ENCODE measurements at regions not wholly inside any gene's neighbourhood (a gene's known extent, or its start where the extent isn't known, plus 50 kb on each side); places are given as distances from the start of the nearest gene placed in this dataset.

DNA sequence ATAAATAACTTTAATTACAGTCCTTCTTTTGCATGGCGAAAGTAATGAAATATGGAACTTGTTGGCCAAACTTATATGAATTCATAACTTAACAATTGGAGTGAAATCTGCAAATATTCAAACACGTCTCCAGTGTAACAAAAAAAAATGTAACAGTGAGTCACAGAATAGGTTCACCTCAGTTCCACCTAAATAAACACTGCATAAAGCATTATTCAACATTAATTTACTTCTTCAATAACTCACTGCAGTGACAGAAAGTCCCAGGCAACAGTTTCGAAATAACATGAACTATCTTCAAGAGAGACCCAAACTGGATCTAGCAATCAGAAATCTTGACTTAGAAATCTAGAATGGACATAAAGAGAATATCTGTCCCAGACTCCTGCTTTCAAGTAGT is 75.6 kb downstream of the GMNC start:
- DNase-seq (ENCODE audit: low read depth, low spot score) (no peak), FAIRE-seq (no peak)
- no peak overlapping the region for H2AFZ ChIP-seq (ENCODE audit: low read depth, low read length)
- no peak overlapping the region for H3K27ac ChIP-seq (ENCODE audit: insufficient read depth, low read depth, low read length)
- BruUV-seq (replicated peaks) = no TSS peak
- ChIA-PET POLR2A (no interaction called here), CTCF (interaction anchor here (1.6 kb wide), 1 partner anchor 18 kb away, joined by 3 read pairs; no protein-coding TSS in a partner anchor)
- H3K79me2 ChIP-seq (ENCODE audit: control insufficient read depth, insufficient read depth, low read length) = no peaks in the 10 kb centered on the region
- H3K36me3 ChIP-seq (ENCODE audit: control insufficient read depth in 2 of 2, extremely low read depth in 1 of 2, insufficient read depth in 2 of 2, low read length in 2 of 2) = no peaks in the 10 kb centered on the region
- no peaks in the 10 kb centered on the region for H3K4me1 ChIP-seq (ENCODE audit: control insufficient read depth, extremely low read depth, insufficient read depth, low read length)
- no peaks in the 10 kb centered on the region for H4K20me1 ChIP-seq (replicated peaks; ENCODE audit: control insufficient read depth, extremely low read depth, insufficient read depth, low read length)
- no peak overlapping the region for H3K4me2 ChIP-seq (ENCODE audit: insufficient read depth, low read length)
- no peaks in the 10 kb centered on the region for H3K9me3 ChIP-seq (replicated peaks; ENCODE audit: control insufficient read depth, insufficient read depth, low read length)
- no peak overlapping the region for H3K9ac ChIP-seq (replicated peaks; ENCODE audit: extremely low read depth, insufficient read depth, low read length)
- no peaks in the 10 kb centered on the region for H3K9me1 ChIP-seq (replicated peaks; ENCODE audit: control insufficient read depth, extremely low read depth, insufficient read depth, low read length)
- dilution Hi-C loops (cut with MboI; ENCODE audit: extremely low pct_ligation_motif_present, low sequenced_read_pairs) = no loop called here
- no peak overlapping the region for H3K4me3 ChIP-seq (replicated peaks in 1 of 3; ENCODE audit: insufficient read depth in 1 of 3, low read depth in 1 of 3, low read length in 3 of 3)
- no peaks in the 10 kb centered on the region for H3K27me3 ChIP-seq (ENCODE audit: control insufficient read depth in 2 of 2, insufficient read depth in 2 of 2, low read length in 2 of 2)
- TF ChIP-seq FOS (IDR thresholded peaks at IDR 0.05; ENCODE audit: borderline replicate concordance, insufficient read depth, low read length) (no peak), POLR2AphosphoS5 (IDR thresholded peaks at IDR 0.05; ENCODE audit: insufficient read depth, low read depth, low read length) (no peak), POLR2A (IDR thresholded peaks at IDR 0.05; ENCODE audit: low read depth, low read length) (no peak), JUN (IDR thresholded peaks at IDR 0.05; ENCODE audit: borderline replicate concordance, insufficient read depth, insufficient read length, low read depth) (no peak), MYC (IDR thresholded peaks at IDR 0.05; ENCODE audit: low read depth, low read length) (no peak), GATA2 (IDR thresholded peaks at IDR 0.05; ENCODE audit: insufficient read depth, insufficient read length, low read depth, low read length) (no peak), EZH2 (IDR thresholded peaks at IDR 0.05; ENCODE audit: borderline replicate concordance, low read depth, low read length, severe bottlenecking) (no peak)
- TF ChIP-seq, protein P1, sequence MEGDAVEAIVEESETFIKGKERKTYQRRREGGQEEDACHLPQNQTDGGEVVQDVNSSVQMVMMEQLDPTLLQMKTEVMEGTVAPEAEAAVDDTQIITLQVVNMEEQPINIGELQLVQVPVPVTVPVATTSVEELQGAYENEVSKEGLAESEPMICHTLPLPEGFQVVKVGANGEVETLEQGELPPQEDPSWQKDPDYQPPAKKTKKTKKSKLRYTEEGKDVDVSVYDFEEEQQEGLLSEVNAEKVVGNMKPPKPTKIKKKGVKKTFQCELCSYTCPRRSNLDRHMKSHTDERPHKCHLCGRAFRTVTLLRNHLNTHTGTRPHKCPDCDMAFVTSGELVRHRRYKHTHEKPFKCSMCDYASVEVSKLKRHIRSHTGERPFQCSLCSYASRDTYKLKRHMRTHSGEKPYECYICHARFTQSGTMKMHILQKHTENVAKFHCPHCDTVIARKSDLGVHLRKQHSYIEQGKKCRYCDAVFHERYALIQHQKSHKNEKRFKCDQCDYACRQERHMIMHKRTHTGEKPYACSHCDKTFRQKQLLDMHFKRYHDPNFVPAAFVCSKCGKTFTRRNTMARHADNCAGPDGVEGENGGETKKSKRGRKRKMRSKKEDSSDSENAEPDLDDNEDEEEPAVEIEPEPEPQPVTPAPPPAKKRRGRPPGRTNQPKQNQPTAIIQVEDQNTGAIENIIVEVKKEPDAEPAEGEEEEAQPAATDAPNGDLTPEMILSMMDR (IDR thresholded peaks at IDR 0.05; ENCODE audit: extremely low read depth in 1 of 2, insufficient read depth in 1 of 2, low read depth in 1 of 2, low read length in 2 of 2) = no peak
- TF ChIP-seq, protein P2, sequence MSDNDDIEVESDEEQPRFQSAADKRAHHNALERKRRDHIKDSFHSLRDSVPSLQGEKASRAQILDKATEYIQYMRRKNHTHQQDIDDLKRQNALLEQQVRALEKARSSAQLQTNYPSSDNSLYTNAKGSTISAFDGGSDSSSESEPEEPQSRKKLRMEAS (IDR thresholded peaks at IDR 0.05; ENCODE audit: insufficient read depth, insufficient read length) = no peak
- intact Hi-C loops (cut with micrococcal nuclease) = no loop called here
